ENCODE measurements at regions not wholly inside any gene's neighbourhood (a gene's known extent, or its start where the extent isn't known, plus 50 kb on each side); places are given as distances from the start of the nearest gene placed in this dataset.

- H3K4me1 ChIP-seq (ENCODE audit: insufficient read depth, low read length): no peaks in the 10 kb centered on the region
- H3K9me3 ChIP-seq (ENCODE audit: control insufficient read depth, low read depth, low read length): peaks cover 11% of the 10 kb centered on the region
- no peaks in the 10 kb centered on the region for H3K79me1 ChIP-seq (ENCODE audit: insufficient read depth, low read depth, low read length, poor library complexity, severe bottlenecking)
- H2AK5ac ChIP-seq (ENCODE audit: insufficient read length, low read length): no peak overlapping the region
- H3K14ac ChIP-seq (ENCODE audit: insufficient read depth, low read length): no peak overlapping the region
- no peaks in the 10 kb centered on the region for H3K27me3 Mint-ChIP-seq (ENCODE audit: low read depth)
- no peak overlapping the region for H3K56ac ChIP-seq (ENCODE audit: insufficient read length, low read depth, low read length)
- H3K36me3 Mint-ChIP-seq (ENCODE audit: insufficient read depth in 1 of 3, low read depth in 3 of 3): peaks cover 0 to 2% (median 0%) of the 10 kb centered on the region in 3 experiments; a peak in 3 of 7 replicates
- no peak overlapping the region for H3K23ac ChIP-seq (ENCODE audit: insufficient read length, low read depth, low read length)
- no peak for TF ChIP-seq CTCF (conservative IDR thresholded peaks at IDR 0.05)
- no peaks in the 10 kb centered on the region for H3K27me3 ChIP-seq (ENCODE audit: insufficient read depth, low read length)
- H4K5ac ChIP-seq (ENCODE audit: insufficient read length, low read depth, low read length): no peak overlapping the region
- H3T11ph ChIP-seq (ENCODE audit: low read length): no peak overlapping the region
- H3K9me3 Mint-ChIP-seq: peaks cover 56 to 78% of the 10 kb centered on the region in 2 experiments
- H4K8ac ChIP-seq (replicated peaks; ENCODE audit: insufficient read length, low read depth, low read length): no peak overlapping the region
- no peak overlapping the region for H3K9ac ChIP-seq (ENCODE audit: extremely low read depth, insufficient read length, low read length)
- H2BK120ac ChIP-seq (ENCODE audit: low read depth, low read length, poor library complexity, severe bottlenecking): no peak overlapping the region
- no peak overlapping the region for H3K18ac ChIP-seq (ENCODE audit: insufficient read length, low read depth, low read length)
- H3K4me1 Mint-ChIP-seq: peaks cover 0 to 4% of the 10 kb centered on the region in 2 experiments; a peak in 1 of 4 replicates
- H4K91ac ChIP-seq (ENCODE audit: insufficient read length, low read depth, low read length): no peak overlapping the region
- H3K23me2 ChIP-seq (ENCODE audit: insufficient read length, low read depth, low read length, poor library complexity, severe bottlenecking): no peaks in the 10 kb centered on the region
- H2BK5ac ChIP-seq (ENCODE audit: insufficient read length, low read length): no peak overlapping the region
- no peak overlapping the region for H2AFZ ChIP-seq (ENCODE audit: low read length)
- no peak overlapping the region for H2BK12ac ChIP-seq (ENCODE audit: insufficient read length, low read depth, low read length)
- H3K27ac Mint-ChIP-seq: no peak overlapping the region; a peak in 1 of 7 replicates
- no peak overlapping the region for H2BK20ac ChIP-seq (ENCODE audit: low read depth, low read length, poor library complexity, severe bottlenecking)
- H3K27ac ChIP-seq (ENCODE audit: insufficient read length, low read depth, low read length): no peak overlapping the region
- DNase-seq: no peak
- WGBS (ENCODE audit: extremely low coverage, insufficient read length, low lambda C conversion rate): no CpG with 5 or more reads among the region's 3 CpGs
- no peak overlapping the region for H2BK15ac ChIP-seq (ENCODE audit: low read depth, low read length)
- H3K4ac ChIP-seq (ENCODE audit: low read depth, low read length): no peak overlapping the region
- no peak overlapping the region for H3K4me2 ChIP-seq (ENCODE audit: insufficient read depth, insufficient read length, low read length)
- no peaks in the 10 kb centered on the region for H3K79me2 ChIP-seq (ENCODE audit: insufficient read depth, low read length)
- no peak overlapping the region for H3K4me3 Mint-ChIP-seq
- H4K20me1 ChIP-seq (ENCODE audit: control insufficient read depth, insufficient read depth, insufficient read length): no peaks in the 10 kb centered on the region
Observed at GRCh38 chrX:53817548-53817947, 131.0 kb upstream of the HUWE1 start.
